Mesothelial cell of epicardium (in vitro differentiated cells): ENCODE measurements at regions not wholly inside any gene's neighbourhood (a gene's known extent, or its start where the extent isn't known, plus 50 kb on each side); places are given as distances from the start of the nearest gene placed in this dataset.

Experiments used
- DNase-seq, 2 experiments: peaks; one replicate each; pipeline ENCODE4 v3.0.0; 2021; ENCODE audit warnings: low spot score in 2 of 2; ENCODE audit not compliant: unreplicated experiment in 2 of 2
- H3K27ac Mint-ChIP-seq: 2 replicates; pipeline ENCODE4 v1.8.0; 2021; ENCODE audit warnings: mixed read lengths
- H3K27me3 Mint-ChIP-seq: 2 replicates; pipeline ENCODE4 v1.8.0; 2021; ENCODE audit warnings: low read depth, mixed read lengths
- H3K36me3 Mint-ChIP-seq: 2 replicates; pipeline ENCODE4 v1.8.0; 2021; ENCODE audit warnings: mixed read lengths
- H3K4me1 Mint-ChIP-seq: 2 replicates; pipeline ENCODE4 v1.8.0; 2021; ENCODE audit warnings: mixed read lengths
- H3K4me3 Mint-ChIP-seq: 2 replicates; pipeline ENCODE4 v1.8.0; 2021; ENCODE audit warnings: mild to moderate bottlenecking, moderate library complexity, mixed read lengths
- H3K9me3 Mint-ChIP-seq: 2 replicates; pipeline ENCODE4 v1.8.0; 2021; ENCODE audit warnings: mixed read lengths
- CTCF ChIP-seq: fragments of 200-600 bp; sonication (generic); IDR thresholded peaks from one replicate; pipeline ENCODE4 v1.5.0; 2021; ENCODE audit warnings: antibody characterized with exemption; ENCODE audit not compliant: unreplicated experiment

GRCh38 chr5:113807427-113807991 lies 294.0 kb downstream of the YTHDC2 start:
- Mint-ChIP-seq H3K27ac (peak overlapping the region; percentile 88), H3K36me3 (no peaks in the 10 kb centered on the region), H3K4me1 (peaks cover 56% of the 10 kb centered on the region), H3K9me3 (peaks cover 6% of the 10 kb centered on the region), H3K4me3 (peak overlapping the region; percentile 45), H3K27me3 (no peaks in the 10 kb centered on the region)
- no peak for TF ChIP-seq CTCF
- peak in 1 of 2 experiments; percentile 57 for DNase-seq

GRCh38 chr5:113808956-113809355 lies 295.5 kb downstream of the YTHDC2 start:
- DNase-seq, result no peak
- Mint-ChIP-seq H3K27ac (peak overlapping the region; percentile 88), H3K4me1 (peaks cover 63% of the 10 kb centered on the region), H3K9me3 (peaks cover 4% of the 10 kb centered on the region), H3K36me3 (no peaks in the 10 kb centered on the region), H3K27me3 (no peaks in the 10 kb centered on the region), H3K4me3 (no peak overlapping the region)
- no peak for TF ChIP-seq CTCF

GRCh38 chr5:113809626-113810025 lies 296.1 kb downstream of the YTHDC2 start:
- DNase-seq, result no peak
- Mint-ChIP-seq H3K4me3 (no peak overlapping the region), H3K9me3 (no peaks in the 10 kb centered on the region), H3K27ac (peak overlapping the region; percentile 64), H3K4me1 (peaks cover 64% of the 10 kb centered on the region), H3K36me3 (no peaks in the 10 kb centered on the region), H3K27me3 (no peaks in the 10 kb centered on the region)
- no peak for TF ChIP-seq CTCF

- Mint-ChIP-seq H3K4me1 (peaks cover 40% of the 10 kb centered on the region), H3K27ac (no peak overlapping the region), H3K9me3 (no peaks in the 10 kb centered on the region), H3K4me3 (no peak overlapping the region), H3K27me3 (no peaks in the 10 kb centered on the region), H3K36me3 (no peaks in the 10 kb centered on the region)
- TF ChIP-seq CTCF, result no peak
- no peak for DNase-seq
These were observed 300.0 kb downstream of the YTHDC2 start for GRCh38 chr5:113813466-113813865.

GRCh38 chr5:113817683-113818082 lies 304.2 kb downstream of the YTHDC2 start:
- no peak for TF ChIP-seq CTCF
- peaks cover 3% of the 10 kb centered on the region for H3K36me3 Mint-ChIP-seq
- no peak overlapping the region for H3K27ac Mint-ChIP-seq
- DNase-seq, result no peak
- no peaks in the 10 kb centered on the region for H3K27me3 Mint-ChIP-seq
- H3K9me3 Mint-ChIP-seq, result peaks cover 9% of the 10 kb centered on the region
- H3K4me1 Mint-ChIP-seq, result peaks cover 25% of the 10 kb centered on the region
- H3K4me3 Mint-ChIP-seq, result no peak overlapping the region

- no peak for TF ChIP-seq CTCF
- Mint-ChIP-seq H3K36me3 (peaks cover 5% of the 10 kb centered on the region), H3K4me1 (peaks cover 8% of the 10 kb centered on the region), H3K9me3 (peaks cover 16% of the 10 kb centered on the region), H3K4me3 (no peak overlapping the region), H3K27ac (peak overlapping the region; percentile 6), H3K27me3 (no peaks in the 10 kb centered on the region)
- DNase-seq, result no peak
These were observed 310.2 kb downstream of the YTHDC2 start for GRCh38 chr5:113823696-113824095.
